Osteoblast (primary cell): ENCODE measurements at regions not wholly inside any gene's neighbourhood (a gene's known extent, or its start where the extent isn't known, plus 50 kb on each side); places are given as distances from the start of the nearest gene placed in this dataset.

Experiments used
- DNase-seq: peaks from one replicate; pipeline ENCODE4 v3.0.0; 2011; ENCODE audit warnings: low spot score, mixed read lengths; ENCODE audit not compliant: insufficient read length; ENCODE audit errors: missing footprints
- H2AFZ ChIP-seq: 2 replicates; pipeline ENCODE4 v1.6.0; 2011; ENCODE audit warnings: mild to moderate bottlenecking, low read length
- H3K27ac ChIP-seq: 2 replicates; pipeline ENCODE4 v1.5.1; 2011; ENCODE audit warnings: mild to moderate bottlenecking, low read depth, low read length, moderate library complexity
- H3K27me3 ChIP-seq: 2 replicates; pipeline ENCODE4 v1.6.0; 2012; ENCODE audit warnings: mild to moderate bottlenecking, control low read depth, inconsistent platforms, low read length, moderate library complexity; ENCODE audit not compliant: insufficient read depth
- H3K36me3 ChIP-seq: 2 replicates; pipeline ENCODE4 v1.5.1; 2011; ENCODE audit warnings: mild to moderate bottlenecking, low read length, control low read depth, moderate library complexity; ENCODE audit not compliant: insufficient read depth
- H3K4me1 ChIP-seq: 2 replicates; pipeline ENCODE4 v1.5.1; 2011; ENCODE audit warnings: mild to moderate bottlenecking, low read length, control low read depth, moderate library complexity; ENCODE audit not compliant: insufficient read depth
- H3K4me2 ChIP-seq: 2 replicates; pipeline ENCODE4 v1.6.0; 2011; ENCODE audit warnings: mild to moderate bottlenecking, low read length; ENCODE audit not compliant: insufficient read depth
- H3K4me3 ChIP-seq: fragments of 200-600 bp; sonication (generic); 3 replicates; pipeline ENCODE4 v1.5.1; 2012; ENCODE audit warnings: mild to moderate bottlenecking, low read length, inconsistent platforms; ENCODE audit not compliant: insufficient read depth
- H3K79me2 ChIP-seq: 2 replicates; pipeline ENCODE4 v1.6.0; 2012; ENCODE audit warnings: mild to moderate bottlenecking, low read length, control low read depth, inconsistent platforms; ENCODE audit not compliant: insufficient read depth
- H3K9me3 ChIP-seq: 2 replicates; pipeline ENCODE4 v1.5.1; 2011; ENCODE audit warnings: low read depth, low read length, control low read depth
- H4K20me1 ChIP-seq: 2 replicates; pipeline ENCODE4 v1.6.0; 2012; ENCODE audit warnings: mild to moderate bottlenecking, low read length, control low read depth; ENCODE audit not compliant: insufficient read depth
- CTCF ChIP-seq: IDR thresholded peaks from 2 replicates; pipeline ENCODE4 v1.5.1; 2011; ENCODE audit warnings: mild to moderate bottlenecking, low read depth, low read length, moderate library complexity; ENCODE audit errors: extremely low read depth

- H3K27ac ChIP-seq = no peak overlapping the region
- no peak overlapping the region for H3K4me3 ChIP-seq
- no peak for TF ChIP-seq CTCF
These were observed 188.7 kb upstream of the PLXNC1 start for GRCh38 chr12:93959657-93960056.

GRCh38 chr12:93960521-93960920, 187.9 kb upstream of the PLXNC1 start:
- H3K4me1 ChIP-seq = no peaks in the 10 kb centered on the region
- TF ChIP-seq CTCF = no peak
- no peaks in the 10 kb centered on the region for H3K27me3 ChIP-seq
- H2AFZ ChIP-seq = no peak overlapping the region
- no peak overlapping the region for H3K4me3 ChIP-seq
- no peaks in the 10 kb centered on the region for H4K20me1 ChIP-seq
- no peak overlapping the region for H3K27ac ChIP-seq
- H3K79me2 ChIP-seq = no peaks in the 10 kb centered on the region
- H3K4me2 ChIP-seq = no peak overlapping the region
- no peak for DNase-seq
- no peaks in the 10 kb centered on the region for H3K36me3 ChIP-seq
- no peaks in the 10 kb centered on the region for H3K9me3 ChIP-seq

More at GRCh38 chr12:93959657-93960056, 188.7 kb upstream of the PLXNC1 start:
- no peaks in the 10 kb centered on the region for H4K20me1 ChIP-seq
- H3K79me2 ChIP-seq = no peaks in the 10 kb centered on the region
- H2AFZ ChIP-seq = no peak overlapping the region
- H3K4me2 ChIP-seq = no peak overlapping the region
- H3K4me1 ChIP-seq = peaks cover 7% of the 10 kb centered on the region
- no peaks in the 10 kb centered on the region for H3K36me3 ChIP-seq
- H3K27me3 ChIP-seq = no peaks in the 10 kb centered on the region
- DNase-seq = no peak
- H3K9me3 ChIP-seq = no peaks in the 10 kb centered on the region

GRCh38 chr12:93962336-93962735, 186.0 kb upstream of the PLXNC1 start:
- Histone ChIP-seq H3K79me2 (no peaks in the 10 kb centered on the region), H3K4me3 (no peak overlapping the region), H3K36me3 (no peaks in the 10 kb centered on the region), H3K27ac (no peak overlapping the region), H3K9me3 (no peaks in the 10 kb centered on the region), H3K4me1 (no peaks in the 10 kb centered on the region), H3K4me2 (no peak overlapping the region), H4K20me1 (no peaks in the 10 kb centered on the region), H3K27me3 (no peaks in the 10 kb centered on the region), H2AFZ (no peak overlapping the region)
- no peak for DNase-seq
- TF ChIP-seq CTCF = no peak

GRCh38 chr12:93964936-93965335, 183.4 kb upstream of the PLXNC1 start:
- no peak for DNase-seq
- Histone ChIP-seq H3K36me3 (no peaks in the 10 kb centered on the region), H3K27me3 (no peaks in the 10 kb centered on the region), H3K27ac (no peak overlapping the region), H4K20me1 (no peaks in the 10 kb centered on the region), H3K4me3 (no peak overlapping the region), H3K4me1 (no peaks in the 10 kb centered on the region), H3K4me2 (no peak overlapping the region), H2AFZ (no peak overlapping the region), H3K79me2 (no peaks in the 10 kb centered on the region), H3K9me3 (no peaks in the 10 kb centered on the region)
- no peak for TF ChIP-seq CTCF
